ENCODE measurements at regions not wholly inside any gene's neighbourhood (a gene's known extent, or its start where the extent isn't known, plus 50 kb on each side); places are given as distances from the start of the nearest gene placed in this dataset.
"Not testable (repeated sequence)": the region's sequence is repeated elsewhere in the genome, so short reads cannot be mapped to it uniquely, and the experiment has no call there.

DNA sequence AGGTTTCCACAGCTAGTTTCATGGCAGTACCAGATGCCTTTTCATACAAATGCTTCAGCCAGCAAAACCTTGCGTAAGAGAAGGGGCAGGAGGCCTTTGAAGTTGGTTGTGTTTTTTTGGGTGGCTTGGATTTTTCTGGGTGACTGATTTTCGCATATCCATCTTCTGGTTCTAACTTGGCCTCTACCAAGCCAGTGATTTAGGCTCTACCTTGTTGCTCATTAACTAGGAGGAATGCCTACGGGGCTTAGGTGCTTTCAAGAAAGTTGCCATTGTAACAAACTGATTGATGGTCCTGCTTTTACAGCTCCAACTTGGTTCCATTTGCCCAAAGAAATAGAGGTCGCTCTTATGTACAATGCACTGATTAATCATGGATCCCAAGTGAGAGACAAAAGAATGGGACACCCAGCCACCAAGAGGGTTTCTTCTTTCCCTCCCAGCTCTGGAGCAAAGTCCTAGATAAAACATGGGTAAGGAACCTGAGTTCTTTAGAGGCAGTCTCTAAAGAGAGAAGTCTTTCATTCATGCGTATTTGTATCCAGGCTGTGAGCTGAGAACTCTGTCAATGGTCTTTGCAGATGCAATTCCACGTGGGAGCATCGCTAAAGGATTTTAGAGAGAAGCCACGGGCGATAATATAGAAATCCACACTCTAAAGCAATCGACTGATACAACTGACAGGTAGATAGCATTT is 92.1 kb upstream of the FGFR2 start:
- peak; percentile 11 for ATAC-seq

DNA sequence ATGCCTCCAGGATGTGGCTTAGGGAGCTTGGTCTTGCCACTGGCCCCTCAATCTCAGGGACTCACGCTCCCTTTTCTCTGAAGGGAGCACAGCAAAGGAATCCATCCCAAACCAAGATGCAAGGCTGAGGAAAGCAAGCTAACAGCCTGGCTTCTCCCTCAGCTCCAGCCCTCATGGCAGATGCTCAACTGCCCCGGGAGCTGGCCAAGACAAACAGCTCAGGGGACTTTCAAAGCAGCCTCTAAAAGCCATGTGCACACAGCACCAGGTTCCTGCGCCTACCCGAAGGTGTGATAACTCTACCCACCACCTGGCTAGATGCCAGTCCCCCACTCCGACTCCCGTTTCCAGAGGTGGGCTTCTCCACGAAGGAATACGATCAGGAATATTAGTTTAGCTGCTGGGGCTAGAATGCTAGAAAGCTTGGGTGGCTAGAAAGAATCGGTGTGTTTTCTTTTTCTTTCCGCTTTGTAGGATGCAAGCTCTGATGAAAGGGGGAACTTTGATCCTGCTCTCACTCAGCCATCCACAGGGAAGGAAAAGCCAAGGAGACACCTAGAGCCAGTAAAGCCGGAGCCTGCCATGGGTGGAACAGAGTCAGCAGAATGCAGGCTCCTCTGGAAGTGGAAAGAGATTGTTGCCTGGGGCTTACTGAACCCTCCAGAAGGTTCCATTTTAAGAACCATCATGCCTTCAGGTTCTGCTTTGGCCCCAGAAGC is 89.0 kb upstream of the FGFR2 start:
- ATAC-seq, result no peak

DNA sequence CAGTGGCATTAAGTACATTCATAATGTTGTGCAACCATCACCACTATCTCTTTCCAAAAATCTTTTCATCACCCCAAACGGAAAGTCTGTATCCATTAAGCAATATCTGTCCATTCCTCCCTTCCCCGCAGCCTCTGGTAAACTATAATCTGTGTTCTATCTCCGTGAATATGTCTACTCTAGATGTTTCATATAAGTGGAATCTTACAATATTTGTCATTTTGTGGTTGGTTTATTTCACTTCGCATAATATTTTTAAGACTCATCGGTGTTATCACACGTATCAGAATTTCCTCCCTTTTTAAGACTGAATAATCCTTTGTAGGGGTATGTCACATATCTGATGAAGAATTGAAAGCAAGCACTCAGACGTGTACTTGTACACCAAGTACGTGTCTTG is 86.0 kb upstream of the FGFR2 start:
- ATAC-seq, result no peak

DNA sequence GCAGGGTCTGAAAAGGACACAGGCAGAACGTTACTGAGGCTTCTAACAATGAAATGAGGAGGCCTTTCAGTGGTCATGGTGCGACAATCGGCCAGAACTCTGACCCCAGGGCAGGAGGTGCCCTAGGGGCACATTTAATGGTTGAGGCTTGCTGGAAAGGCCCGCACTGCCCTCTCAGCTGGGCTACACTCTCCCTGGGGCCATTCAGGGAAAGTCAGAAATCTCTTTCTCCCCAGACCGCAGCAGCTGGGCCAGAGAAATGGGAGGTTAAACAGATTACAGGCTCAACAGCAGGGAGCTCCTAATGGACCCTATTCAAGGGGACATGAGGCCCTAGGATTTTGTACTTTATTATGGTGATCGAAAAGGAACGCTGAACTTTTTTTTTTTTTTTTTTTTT is 85.6 kb upstream of the FGFR2 start:
- ATAC-seq, result no peak

DNA sequence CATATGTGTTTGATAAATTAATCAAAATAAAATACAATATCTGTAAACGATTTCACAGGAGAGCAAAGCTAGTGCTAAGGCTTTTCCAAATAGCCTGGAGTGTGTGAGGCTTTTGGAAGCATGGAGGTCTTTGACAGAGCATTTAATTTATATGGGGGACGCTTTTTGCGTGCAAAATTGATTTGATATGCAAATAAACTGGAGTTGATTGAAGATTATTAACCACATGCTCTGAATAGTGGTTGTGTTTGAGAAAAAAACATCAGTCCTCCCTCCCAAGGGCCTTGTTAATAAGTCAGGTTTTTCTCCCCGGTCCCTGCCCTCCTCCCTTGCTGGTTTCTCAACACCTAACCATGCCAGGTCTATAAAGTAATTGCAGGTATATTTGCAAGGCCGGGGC is 85.1 kb upstream of the FGFR2 start:
- ATAC-seq, result no peak

DNA sequence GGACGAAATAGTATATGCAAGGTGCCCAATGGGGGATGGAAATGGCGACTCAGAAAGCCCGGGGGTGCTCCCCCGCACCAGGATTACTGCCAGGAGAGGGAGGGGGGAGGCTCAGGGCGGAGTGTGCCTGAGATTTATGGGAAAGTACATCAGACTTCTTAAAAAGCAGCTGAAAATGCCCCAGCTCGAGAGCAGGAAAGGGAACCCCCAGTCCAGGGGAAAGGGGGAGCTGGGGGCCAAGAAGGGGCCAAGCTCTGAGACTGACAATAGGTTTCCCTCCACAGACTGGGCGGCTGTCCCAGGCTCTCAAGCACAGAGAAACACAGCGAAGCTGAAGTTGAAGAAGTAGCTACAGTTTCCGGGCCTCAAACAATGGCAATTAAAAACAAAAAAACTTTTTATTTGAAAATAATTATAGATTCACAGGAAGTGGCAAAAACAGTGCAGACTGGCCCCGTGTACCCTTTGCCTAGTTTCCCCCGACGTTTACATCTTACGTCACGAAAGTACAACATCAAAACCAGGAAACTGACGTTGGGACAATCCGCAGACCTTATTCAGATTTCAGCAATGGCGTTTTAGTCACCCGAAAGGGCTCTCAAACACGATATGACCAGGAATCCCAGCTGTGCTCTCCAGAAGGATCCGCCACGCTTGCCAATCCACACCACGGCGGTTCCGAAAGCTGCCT is 83.9 kb upstream of the FGFR2 start:
- ATAC-seq, result no peak

DNA sequence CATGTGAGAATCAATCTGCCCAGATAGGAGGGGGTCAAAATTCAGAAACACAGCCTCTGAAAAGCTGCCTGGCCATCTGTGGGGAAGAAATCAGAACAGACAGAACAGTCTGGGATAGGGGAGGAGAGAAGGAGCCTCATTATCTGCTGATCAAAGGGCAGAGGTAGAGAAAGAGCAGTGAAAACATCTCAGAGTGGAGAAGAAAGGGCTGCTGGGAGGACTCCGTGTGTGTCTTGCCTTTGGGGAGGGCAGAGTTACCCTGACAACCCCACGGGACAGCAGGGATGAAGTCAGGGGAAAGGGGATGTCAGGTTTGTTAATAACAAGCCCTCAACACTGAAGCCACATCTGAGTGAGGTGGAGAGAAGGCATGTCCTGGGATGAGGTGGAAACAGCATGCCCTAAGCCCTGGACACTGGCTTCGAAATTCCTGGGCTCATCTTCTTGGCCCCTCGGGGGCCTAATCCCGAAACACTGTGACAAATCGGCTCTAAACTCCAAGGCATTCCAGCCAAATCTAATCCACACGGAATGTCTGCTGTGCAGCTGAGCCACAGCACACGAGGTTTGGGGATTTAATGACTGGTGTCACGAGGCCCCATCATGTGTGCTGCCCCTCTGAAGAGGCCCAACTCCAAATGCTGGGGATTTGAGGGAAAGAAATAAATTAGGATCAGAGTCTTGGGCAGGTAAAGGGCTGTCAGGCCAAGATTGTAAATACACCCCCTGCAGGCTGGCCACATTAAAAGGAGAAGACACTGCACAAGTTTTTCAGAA is 82.8 kb upstream of the FGFR2 start:
- no peak for ATAC-seq

DNA sequence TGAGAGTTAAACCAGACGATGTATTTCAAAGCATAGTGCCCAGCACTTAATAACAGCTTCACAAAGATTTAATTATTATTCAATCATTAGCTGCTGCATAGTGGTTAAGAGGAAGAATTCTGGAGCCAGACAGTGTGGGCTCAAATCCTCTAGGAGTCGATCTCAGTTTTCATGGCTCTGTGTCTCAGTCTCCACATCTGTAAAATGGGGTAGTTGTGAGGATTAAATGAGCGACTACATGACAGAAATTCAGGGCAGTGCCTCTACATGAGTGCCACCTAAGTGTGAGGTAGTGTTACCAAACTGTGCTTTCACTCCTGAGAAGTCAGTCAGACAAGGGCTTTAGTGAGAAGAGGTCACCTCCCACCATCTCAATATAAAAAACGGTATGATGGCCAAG is 81.7 kb upstream of the FGFR2 start:
- ATAC-seq, result no peak

DNA sequence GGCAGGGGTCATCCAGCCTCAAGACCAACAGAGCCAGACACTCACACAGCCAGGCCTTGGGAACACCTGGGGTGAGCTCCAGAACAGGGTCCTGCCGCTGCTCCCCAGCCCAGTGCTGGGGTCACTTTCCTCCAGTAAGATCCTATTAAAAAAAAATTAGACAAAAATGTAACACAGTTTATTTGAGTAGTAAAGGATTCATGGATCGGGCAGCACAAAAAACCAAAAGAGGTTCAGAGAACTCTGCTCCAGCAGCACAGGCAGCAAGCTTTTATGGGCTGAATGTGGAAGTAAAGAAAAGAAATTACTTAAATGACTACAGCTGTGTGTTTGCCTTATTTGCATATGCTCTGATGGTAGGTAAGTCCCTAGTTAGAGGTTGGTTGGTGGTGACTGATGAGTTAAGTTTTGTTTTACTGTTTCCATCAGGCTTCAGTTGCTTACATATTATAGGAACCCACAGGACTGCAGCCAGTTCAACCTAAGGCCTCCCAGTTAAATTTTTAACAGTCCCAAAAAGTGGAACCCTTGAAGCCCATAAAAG is 80.5 kb upstream of the FGFR2 start:
- ATAC-seq, result no peak

DNA sequence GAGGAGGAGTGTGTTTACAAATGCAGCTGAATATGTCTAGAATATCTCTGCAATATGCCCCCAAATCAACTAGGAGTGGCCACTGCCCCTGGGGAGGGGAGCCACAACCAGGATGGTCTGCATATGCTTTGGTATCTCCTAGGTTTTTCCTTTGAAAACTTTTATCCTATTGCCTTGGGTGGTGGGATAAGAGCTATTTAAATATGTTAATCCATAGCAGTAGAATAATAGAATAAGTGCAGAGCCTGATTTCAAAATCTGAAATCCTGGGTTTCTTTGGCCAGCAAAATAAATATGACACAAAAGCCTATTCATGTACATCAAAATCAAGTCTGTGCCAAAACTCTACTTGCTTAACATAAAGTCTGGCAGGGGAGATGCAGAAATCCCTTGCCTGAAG is 79.6 kb upstream of the FGFR2 start:
- no peak for ATAC-seq

DNA sequence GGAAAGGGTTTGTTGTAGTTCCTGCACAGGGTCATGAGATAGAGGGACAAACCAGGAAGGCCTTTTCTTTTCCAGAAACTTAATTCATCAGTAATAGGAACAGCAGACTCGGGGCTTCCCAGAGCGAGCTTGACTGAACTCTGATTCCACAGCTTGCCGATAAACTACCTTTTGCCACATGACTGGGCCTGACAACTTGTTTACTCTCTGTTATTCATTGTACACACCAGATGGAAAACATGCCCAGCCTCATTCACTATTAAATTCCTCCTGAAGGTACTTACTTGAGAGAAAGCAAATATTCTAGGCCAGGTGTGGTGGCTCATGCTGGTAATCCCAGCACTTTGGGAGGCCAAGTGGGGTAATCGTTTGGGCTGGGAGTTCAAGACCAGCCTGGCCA is 77.1 kb upstream of the FGFR2 start:
- peak; percentile 31 for ATAC-seq

DNA sequence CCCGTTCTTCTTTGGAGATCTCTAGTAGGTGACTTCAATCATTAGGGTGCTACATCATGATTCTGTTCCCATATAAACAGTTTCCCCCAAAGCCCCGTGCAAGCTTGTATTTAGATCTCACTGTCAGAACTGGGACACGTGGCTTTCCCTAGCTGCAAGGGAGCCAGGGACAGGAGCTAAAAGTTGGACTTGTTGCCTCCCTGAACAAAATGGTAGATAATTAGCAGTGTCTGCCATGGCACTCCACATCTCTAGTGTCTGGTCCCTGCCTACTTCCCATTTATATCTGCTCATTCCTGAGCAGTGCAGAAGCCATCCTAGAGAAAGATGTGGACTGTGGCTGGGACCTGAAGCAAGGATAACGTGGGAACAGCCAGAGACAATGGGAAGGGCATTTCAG is 76.6 kb upstream of the FGFR2 start:
- ATAC-seq, result no peak

DNA sequence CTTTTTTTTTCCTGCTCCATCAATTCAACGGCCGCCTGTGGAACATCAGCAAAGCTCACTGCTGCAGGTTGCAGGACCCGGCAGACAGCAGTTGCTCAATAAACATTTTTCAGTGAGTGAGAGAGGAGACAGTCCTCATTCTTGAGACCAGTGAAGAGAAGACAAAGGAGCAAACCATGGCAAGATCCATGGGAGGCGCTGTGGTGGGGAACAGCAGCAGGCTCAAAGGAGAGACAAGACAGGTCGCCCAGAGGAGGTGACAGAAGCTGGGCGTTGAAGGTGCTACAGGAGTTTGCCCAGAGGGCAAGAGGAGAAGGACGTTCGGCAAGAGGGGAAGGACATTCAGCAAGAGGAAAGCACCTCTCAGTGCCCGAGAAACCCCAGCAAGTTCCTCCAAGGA is 74.5 kb upstream of the FGFR2 start:
- no peak for ATAC-seq

DNA sequence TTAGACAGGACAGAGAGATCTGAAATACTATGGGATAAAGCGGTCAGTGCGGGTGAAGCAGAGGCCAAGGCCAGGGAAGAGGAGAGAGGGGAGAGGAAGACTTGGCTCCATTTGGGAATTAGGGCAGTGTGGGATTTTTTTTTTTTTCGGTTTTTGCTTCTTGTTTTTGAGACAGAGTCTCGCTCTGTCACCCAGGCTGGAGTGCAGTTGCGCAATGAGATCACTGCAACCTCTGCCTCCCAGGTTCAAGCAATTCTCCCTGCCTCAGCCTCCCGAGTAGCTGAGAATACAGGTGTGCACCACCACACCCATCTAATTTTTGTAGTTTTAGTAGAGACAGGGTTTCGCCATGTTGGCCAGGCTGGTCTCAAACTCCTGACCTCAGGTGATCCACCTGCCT is 71.6 kb upstream of the FGFR2 start:
- not testable (repeated sequence) for ATAC-seq

DNA sequence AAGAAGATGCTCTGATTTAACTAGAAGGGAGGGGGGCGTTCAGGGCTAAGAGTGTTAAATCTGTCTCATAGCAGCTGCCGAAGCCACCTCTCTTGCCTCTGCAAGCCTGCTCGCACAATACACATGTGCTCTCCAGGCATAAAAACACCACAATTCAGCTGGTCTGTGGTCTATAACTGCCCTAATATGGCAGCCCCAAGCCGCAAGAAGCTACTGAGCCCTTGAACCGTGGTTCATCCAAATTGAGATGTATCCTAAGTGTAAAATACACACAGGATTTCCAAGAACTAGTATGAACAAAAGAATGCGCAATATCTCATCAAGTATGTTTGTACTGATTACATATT is 70.8 kb upstream of the FGFR2 start:
- ATAC-seq, result no peak

DNA sequence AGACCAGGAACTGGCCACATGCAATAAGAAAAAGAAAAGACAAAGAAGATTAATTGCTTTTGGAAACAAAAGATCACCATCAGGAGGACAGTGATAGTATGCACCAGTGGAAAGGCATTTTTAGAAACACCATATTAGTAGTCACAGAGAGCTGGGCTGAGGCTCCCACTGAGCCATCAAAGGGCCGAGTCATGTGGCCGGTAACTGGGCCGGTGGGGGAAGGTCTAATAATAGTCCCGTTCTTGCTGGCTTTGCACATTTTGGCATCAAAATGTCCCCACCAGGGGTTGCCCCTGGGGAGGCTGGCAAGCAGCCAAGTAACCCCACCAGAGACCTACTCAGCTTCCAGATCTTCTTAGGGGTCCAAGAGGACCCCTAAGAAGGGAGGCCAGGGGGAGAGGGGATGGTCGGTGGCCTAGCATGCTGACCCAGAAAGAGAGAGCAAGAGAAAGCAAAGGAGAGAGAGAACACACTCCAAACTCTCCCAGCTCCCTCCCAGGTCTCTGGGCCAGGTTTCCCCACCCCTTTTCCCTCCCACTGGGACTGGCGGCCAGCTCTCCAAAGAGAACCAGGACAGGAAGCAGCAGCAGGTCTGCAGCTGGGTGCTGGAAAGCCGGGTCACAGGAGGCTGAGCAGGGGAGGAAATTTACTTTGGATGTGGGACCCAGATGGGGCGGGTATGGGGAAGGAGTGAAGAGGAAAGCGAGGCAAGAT is 70.2 kb upstream of the FGFR2 start:
- peak; percentile 47 for ATAC-seq

DNA sequence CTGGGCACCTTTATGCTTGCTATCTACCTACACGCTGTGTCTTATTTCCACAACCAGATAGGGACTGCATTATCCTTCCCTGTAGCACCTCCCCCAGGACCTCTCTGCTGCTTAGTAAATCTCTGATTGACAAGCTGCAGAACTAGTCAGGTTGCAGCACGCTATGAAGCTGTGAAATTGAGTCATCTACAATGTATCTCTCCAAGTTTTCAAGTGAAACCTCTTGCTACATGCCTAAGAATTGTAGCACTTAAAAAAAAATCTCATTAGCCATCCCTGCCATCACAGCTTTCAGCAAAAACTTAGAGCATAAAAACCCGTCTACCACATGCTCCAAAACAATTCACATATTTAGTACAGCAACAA is 69.7 kb upstream of the FGFR2 start:
- ATAC-seq, result peak; percentile 40

DNA sequence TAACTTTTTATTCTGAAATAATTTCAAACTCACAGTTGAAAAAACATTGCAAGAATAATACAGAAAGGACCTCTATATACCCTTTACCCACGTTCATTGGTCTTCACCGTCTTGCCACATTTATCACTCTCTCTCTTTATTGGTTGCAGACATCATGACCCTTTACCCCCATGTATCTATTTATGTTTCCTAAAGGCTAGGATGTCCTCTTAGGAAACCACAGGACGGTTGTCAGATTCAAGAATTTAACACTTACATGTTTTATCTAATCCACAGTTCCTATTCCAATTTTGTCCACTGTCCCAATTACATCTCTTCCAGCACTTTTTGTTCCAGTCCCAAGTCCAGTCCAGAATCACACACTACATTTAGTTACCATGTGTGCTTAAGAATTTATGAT is 67.6 kb upstream of the FGFR2 start:
- no peak for ATAC-seq

DNA sequence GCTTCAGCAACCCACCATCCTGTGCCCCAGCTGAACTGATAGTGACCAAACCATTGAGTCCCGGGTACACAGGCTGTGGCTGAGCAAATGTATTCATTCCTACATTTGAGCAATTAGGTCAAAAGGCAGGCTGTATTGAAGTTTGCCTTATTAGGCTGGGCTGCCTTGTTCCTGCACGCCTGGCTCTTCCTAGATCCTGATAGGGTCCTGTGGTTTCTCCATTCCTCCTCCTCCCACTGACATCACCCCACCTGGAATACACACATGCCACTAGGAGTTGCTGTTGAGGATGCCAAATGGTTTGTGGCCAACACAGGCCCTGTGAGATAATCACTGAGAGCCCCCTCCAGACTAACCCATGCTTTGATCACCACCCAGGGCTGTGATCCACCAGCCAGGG is 66.4 kb upstream of the FGFR2 start:
- no peak for ATAC-seq

DNA sequence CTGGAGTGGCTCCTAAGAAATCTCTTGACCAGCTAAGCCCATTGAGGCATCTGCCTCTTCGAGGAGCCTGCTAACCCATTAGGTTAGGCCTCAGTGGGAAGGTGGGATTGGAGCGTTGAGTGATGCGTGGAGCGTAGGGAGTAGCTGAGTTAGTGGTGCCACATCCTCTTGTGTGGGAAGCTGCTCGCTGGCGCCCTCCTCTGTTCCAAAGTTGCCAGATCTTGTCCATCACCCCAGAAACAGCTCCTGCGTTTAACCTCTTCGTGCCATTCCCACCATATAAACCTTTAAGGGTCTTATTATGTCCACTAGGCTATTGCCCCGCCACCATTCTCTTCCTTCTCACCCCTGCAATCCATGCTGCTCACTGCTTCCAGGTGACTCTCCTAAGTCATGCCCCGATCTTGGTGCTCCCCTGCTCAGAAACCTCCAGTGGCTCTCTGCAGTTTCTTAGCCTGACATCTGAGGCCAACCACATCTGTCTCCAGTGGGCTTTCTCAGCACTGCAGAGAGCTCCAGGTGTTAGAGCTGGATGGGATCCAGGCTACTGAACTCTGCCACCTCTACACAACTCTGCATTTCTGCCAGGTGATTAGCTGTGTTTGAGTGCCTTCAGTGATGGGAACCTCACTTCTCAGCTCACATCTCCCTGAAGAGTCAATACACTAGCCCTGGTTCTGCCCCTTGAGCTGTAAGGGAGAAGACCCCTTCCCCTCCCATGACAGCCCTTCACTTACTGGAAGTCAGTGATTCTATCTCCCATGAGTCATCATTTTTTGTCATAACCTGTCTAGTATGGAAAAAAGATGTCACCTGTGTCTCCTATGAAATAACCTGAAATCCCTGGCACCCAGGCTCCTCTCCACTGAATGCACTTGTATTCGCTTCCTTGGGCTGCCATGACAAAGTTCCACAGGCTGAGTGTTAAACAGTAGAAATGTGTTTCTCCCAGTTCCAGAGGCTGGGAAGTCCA is 65.0 kb upstream of the FGFR2 start:
- ATAC-seq, result peak; percentile 13

DNA sequence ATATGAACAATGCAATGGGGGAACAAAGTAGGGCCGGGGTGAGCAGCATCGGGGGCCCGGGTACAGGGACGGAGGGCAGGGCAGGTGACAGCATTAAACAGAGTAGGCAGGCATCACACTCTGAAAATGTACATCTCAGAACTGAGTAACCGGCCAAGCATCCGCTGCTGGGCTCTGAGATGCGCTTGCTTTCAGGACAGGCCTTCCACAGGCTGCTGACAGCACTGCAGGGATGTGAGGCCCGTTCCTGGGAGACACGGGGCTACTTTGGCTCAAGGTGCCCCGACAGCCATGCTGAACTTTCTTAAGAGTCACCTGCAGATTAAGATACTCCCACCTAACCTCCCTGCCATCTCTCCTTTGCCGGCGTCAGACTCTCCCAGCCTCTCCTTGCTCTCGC is 64.3 kb upstream of the FGFR2 start:
- ATAC-seq, result no peak
